ENCODE measurements at regions not wholly inside any gene's neighbourhood (a gene's known extent, or its start where the extent isn't known, plus 50 kb on each side); places are given as distances from the start of the nearest gene placed in this dataset.

DNA sequence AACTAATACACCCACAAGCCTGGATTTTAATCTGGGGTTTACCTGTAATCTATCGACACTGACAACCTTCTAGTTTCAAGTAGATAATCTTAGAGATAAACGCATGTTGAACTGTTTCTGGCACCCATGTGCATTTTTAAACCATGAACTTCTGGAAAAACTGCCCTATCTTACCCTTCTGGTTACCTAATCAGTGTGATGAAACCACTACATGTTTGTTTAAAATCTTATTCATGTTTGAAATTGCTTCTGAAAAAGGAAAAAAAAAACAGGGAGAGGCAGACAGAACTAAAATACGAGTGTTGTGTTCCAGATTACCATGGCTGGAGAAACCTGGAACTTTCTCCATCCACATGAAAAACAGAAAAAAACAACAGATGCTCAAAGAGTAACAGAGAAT is 139.3 kb downstream of the MID1IP1 start:
- no peak for TF ChIP-seq EZH2phosphoT487 (IDR thresholded peaks at IDR 0.05; ENCODE audit: borderline replicate concordance, low read length)
- TF ChIP-seq, protein P1, sequence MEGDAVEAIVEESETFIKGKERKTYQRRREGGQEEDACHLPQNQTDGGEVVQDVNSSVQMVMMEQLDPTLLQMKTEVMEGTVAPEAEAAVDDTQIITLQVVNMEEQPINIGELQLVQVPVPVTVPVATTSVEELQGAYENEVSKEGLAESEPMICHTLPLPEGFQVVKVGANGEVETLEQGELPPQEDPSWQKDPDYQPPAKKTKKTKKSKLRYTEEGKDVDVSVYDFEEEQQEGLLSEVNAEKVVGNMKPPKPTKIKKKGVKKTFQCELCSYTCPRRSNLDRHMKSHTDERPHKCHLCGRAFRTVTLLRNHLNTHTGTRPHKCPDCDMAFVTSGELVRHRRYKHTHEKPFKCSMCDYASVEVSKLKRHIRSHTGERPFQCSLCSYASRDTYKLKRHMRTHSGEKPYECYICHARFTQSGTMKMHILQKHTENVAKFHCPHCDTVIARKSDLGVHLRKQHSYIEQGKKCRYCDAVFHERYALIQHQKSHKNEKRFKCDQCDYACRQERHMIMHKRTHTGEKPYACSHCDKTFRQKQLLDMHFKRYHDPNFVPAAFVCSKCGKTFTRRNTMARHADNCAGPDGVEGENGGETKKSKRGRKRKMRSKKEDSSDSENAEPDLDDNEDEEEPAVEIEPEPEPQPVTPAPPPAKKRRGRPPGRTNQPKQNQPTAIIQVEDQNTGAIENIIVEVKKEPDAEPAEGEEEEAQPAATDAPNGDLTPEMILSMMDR (conservative IDR thresholded peaks at IDR 0.05; ENCODE audit: low read depth, low read length): no peak
- no peak for TF ChIP-seq EZH2 (IDR thresholded peaks at IDR 0.05; ENCODE audit: low read length, unreplicated experiment)
